ENCODE measurements at regions not wholly inside any gene's neighbourhood (a gene's known extent, or its start where the extent isn't known, plus 50 kb on each side); places are given as distances from the start of the nearest gene placed in this dataset.
A peak's percentile ranks its signal among the peaks of the same experiment; 100 is the strongest.

GRCh38 chr10:3853016-3853415 is 68.0 kb upstream of the KLF6 start:
- dilution Hi-C loops (cut with MboI; ENCODE audit: extremely low pct_ligation_motif_present, low sequenced_read_pairs), result no loop called here
- no peak for TF ChIP-seq EZH2 (IDR thresholded peaks at IDR 0.05; ENCODE audit: borderline replicate concordance, low read depth, low read length, severe bottlenecking)
- TF ChIP-seq, protein P1, sequence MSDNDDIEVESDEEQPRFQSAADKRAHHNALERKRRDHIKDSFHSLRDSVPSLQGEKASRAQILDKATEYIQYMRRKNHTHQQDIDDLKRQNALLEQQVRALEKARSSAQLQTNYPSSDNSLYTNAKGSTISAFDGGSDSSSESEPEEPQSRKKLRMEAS (IDR thresholded peaks at IDR 0.05; ENCODE audit: insufficient read depth, insufficient read length), result no peak
- TF ChIP-seq MYC (IDR thresholded peaks at IDR 0.05; ENCODE audit: low read depth, low read length), result no peak
- intact Hi-C loops (cut with micrococcal nuclease), result loop anchor here (2.0 to 5.0 kb wide), 3 partner anchors 66 to 279 kb away; no protein-coding TSS in a partner anchor

DNA sequence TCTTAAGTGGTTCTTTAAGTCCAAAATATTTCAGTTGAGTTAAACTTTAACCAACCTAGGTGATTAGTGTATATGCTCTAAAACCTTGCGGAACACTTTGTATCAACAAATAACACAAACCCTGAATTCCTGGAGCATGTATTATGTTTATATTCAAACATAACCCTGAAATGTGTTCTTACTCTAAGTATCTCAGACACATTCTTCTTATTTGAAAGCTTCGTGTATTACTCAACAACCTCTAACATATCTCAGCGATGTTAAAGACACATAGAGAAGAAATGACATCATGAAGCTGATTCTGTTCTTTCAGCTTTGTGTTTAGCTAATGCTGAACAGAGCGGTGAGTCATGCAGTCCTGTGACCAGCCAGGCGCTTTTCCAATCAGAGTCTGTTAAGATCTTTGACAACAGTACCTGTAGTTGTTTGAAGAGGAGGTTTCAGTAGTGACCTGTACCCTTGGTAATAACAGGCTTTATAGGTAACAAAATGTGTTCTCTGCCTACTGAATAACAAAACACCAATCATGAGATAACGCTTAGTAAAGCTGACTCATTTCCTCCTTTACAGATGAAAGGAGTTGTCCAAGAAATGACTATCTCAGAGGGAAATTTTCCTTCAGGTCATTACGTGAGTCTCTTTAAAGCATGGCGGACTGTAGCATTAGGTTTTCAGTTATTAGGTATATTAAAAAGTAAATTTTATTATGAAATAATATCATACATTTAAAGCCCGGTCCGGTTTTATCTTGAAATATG is 67.3 kb upstream of the KLF6 start:
- intact Hi-C loops (cut with micrococcal nuclease), result loop anchor here (1.0 to 5.0 kb wide), 11 partner anchors 9 to 918 kb away; no protein-coding TSS in a partner anchor

More at GRCh38 chr10:3853016-3853415, 68.0 kb upstream of the KLF6 start:
- BruUV-seq (replicated peaks), result no TSS peak
- Histone ChIP-seq H3K4me2 (ENCODE audit: insufficient read depth, low read length) (no peak overlapping the region), H3K27me3 (ENCODE audit: control insufficient read depth in 2 of 2, insufficient read depth in 2 of 2, low read length in 2 of 2) (no peaks in the 10 kb centered on the region), H3K79me2 (ENCODE audit: control insufficient read depth, insufficient read depth, low read length) (no peaks in the 10 kb centered on the region), H4K20me1 (replicated peaks; ENCODE audit: control insufficient read depth, extremely low read depth, insufficient read depth, low read length) (no peaks in the 10 kb centered on the region), H3K36me3 (ENCODE audit: control insufficient read depth in 2 of 2, extremely low read depth in 1 of 2, insufficient read depth in 2 of 2, low read length in 2 of 2) (no peaks in the 10 kb centered on the region), H2AFZ (ENCODE audit: low read depth, low read length) (no peak overlapping the region), H3K4me1 (ENCODE audit: control insufficient read depth, extremely low read depth, insufficient read depth, low read length) (peaks cover 23% of the 10 kb centered on the region), H3K9ac (replicated peaks; ENCODE audit: extremely low read depth, insufficient read depth, low read length) (peak overlapping the region; percentile 89), H3K4me3 (replicated peaks in 1 of 3; ENCODE audit: insufficient read depth in 1 of 3, low read depth in 1 of 3, low read length in 3 of 3) (no peak overlapping the region), H3K9me1 (replicated peaks; ENCODE audit: control insufficient read depth, extremely low read depth, insufficient read depth, low read length) (no peaks in the 10 kb centered on the region), H3K9me3 (replicated peaks; ENCODE audit: control insufficient read depth, insufficient read depth, low read length) (no peaks in the 10 kb centered on the region), H3K27ac (ENCODE audit: insufficient read depth, low read depth, low read length) (peak overlapping the region; percentile 93)
- no peak for FAIRE-seq
- ChIA-PET CTCF (no interaction called here), POLR2A (interaction anchor here (1.0 to 2.8 kb wide), 4 partner anchors 35 to 655 kb away, joined by 3 to 25 read pairs (median 4); partner anchors contain the start of gene KLF6)
- DNase-seq (ENCODE audit: low read depth, low spot score), result no peak

More for the DNA sequence above, 67.3 kb upstream of the KLF6 start:
- peak; percentile 98 for DNase-seq (ENCODE audit: low read depth, low spot score)
- H3K4me2 ChIP-seq (ENCODE audit: insufficient read depth, low read length), result peak overlapping the region; percentile 85
- FAIRE-seq, result peak; percentile 98
- peak overlapping the region; percentile 93 for H3K27ac ChIP-seq (ENCODE audit: insufficient read depth, low read depth, low read length)
- ChIA-PET POLR2A (interaction anchor here (0.7 to 2.8 kb wide), 5 partner anchors 35 to 655 kb away, joined by 3 to 25 read pairs (median 4); partner anchors contain the start of gene KLF6), CTCF (interaction anchor here (0.9 to 1.5 kb wide), 7 partner anchors 9 to 31 kb away, joined by 3 to 5 read pairs (median 4); no protein-coding TSS in a partner anchor)
- peak overlapping the region; percentile 89 for H3K9ac ChIP-seq (replicated peaks; ENCODE audit: extremely low read depth, insufficient read depth, low read length)
- H3K27me3 ChIP-seq (ENCODE audit: control insufficient read depth in 2 of 2, insufficient read depth in 2 of 2, low read length in 2 of 2), result no peaks in the 10 kb centered on the region
- H4K20me1 ChIP-seq (replicated peaks; ENCODE audit: control insufficient read depth, extremely low read depth, insufficient read depth, low read length), result no peaks in the 10 kb centered on the region
- dilution Hi-C loops (cut with MboI; ENCODE audit: extremely low pct_ligation_motif_present, low sequenced_read_pairs), result no loop called here
- H3K36me3 ChIP-seq (ENCODE audit: control insufficient read depth in 2 of 2, extremely low read depth in 1 of 2, insufficient read depth in 2 of 2, low read length in 2 of 2), result no peaks in the 10 kb centered on the region
- TF ChIP-seq, protein P1 (IDR thresholded peaks at IDR 0.05; ENCODE audit: insufficient read depth, insufficient read length), result no peak
- TF ChIP-seq POLR2A (IDR thresholded peaks at IDR 0.05; ENCODE audit: low read depth, low read length), result no peak
- peak; percentile 98 for TF ChIP-seq JUN (IDR thresholded peaks at IDR 0.05; ENCODE audit: borderline replicate concordance, insufficient read depth, insufficient read length, low read depth)
- no peak for TF ChIP-seq MYC (IDR thresholded peaks at IDR 0.05; ENCODE audit: low read depth, low read length)
- peak; percentile 43 for TF ChIP-seq POLR2AphosphoS5 (IDR thresholded peaks at IDR 0.05; ENCODE audit: insufficient read depth, low read depth, low read length)
- TF ChIP-seq GATA2 (IDR thresholded peaks at IDR 0.05; ENCODE audit: insufficient read depth, insufficient read length, low read depth, low read length), result peak; percentile 89
- TF ChIP-seq, protein P2, sequence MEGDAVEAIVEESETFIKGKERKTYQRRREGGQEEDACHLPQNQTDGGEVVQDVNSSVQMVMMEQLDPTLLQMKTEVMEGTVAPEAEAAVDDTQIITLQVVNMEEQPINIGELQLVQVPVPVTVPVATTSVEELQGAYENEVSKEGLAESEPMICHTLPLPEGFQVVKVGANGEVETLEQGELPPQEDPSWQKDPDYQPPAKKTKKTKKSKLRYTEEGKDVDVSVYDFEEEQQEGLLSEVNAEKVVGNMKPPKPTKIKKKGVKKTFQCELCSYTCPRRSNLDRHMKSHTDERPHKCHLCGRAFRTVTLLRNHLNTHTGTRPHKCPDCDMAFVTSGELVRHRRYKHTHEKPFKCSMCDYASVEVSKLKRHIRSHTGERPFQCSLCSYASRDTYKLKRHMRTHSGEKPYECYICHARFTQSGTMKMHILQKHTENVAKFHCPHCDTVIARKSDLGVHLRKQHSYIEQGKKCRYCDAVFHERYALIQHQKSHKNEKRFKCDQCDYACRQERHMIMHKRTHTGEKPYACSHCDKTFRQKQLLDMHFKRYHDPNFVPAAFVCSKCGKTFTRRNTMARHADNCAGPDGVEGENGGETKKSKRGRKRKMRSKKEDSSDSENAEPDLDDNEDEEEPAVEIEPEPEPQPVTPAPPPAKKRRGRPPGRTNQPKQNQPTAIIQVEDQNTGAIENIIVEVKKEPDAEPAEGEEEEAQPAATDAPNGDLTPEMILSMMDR (IDR thresholded peaks at IDR 0.05; ENCODE audit: extremely low read depth in 1 of 2, insufficient read depth in 1 of 2, low read depth in 1 of 2, low read length in 2 of 2), result no peak
- no peak for TF ChIP-seq EZH2 (IDR thresholded peaks at IDR 0.05; ENCODE audit: borderline replicate concordance, low read depth, low read length, severe bottlenecking)
- peak; percentile 98 for TF ChIP-seq FOS (IDR thresholded peaks at IDR 0.05; ENCODE audit: borderline replicate concordance, insufficient read depth, low read length)
- peaks cover 23% of the 10 kb centered on the region for H3K4me1 ChIP-seq (ENCODE audit: control insufficient read depth, extremely low read depth, insufficient read depth, low read length)
- H3K9me3 ChIP-seq (replicated peaks; ENCODE audit: control insufficient read depth, insufficient read depth, low read length), result no peaks in the 10 kb centered on the region
- TSS peak; percentile 62 for BruUV-seq (replicated peaks)
- no peaks in the 10 kb centered on the region for H3K79me2 ChIP-seq (ENCODE audit: control insufficient read depth, insufficient read depth, low read length)
- no peaks in the 10 kb centered on the region for H3K9me1 ChIP-seq (replicated peaks; ENCODE audit: control insufficient read depth, extremely low read depth, insufficient read depth, low read length)
- H3K4me3 ChIP-seq (replicated peaks in 1 of 3; ENCODE audit: insufficient read depth in 1 of 3, low read depth in 1 of 3, low read length in 3 of 3), result no peak overlapping the region
- no peak overlapping the region for H2AFZ ChIP-seq (ENCODE audit: low read depth, low read length)
